Osteoblast (primary cell): ENCODE measurements at regions not wholly inside any gene's neighbourhood (a gene's known extent, or its start where the extent isn't known, plus 50 kb on each side); places are given as distances from the start of the nearest gene placed in this dataset.

Experiments
- DNase-seq: peaks from one replicate; pipeline ENCODE4 v3.0.0; 2011; ENCODE audit warnings: low spot score, mixed read lengths; ENCODE audit not compliant: insufficient read length; ENCODE audit errors: missing footprints
- H2AFZ ChIP-seq: 2 replicates; pipeline ENCODE4 v1.6.0; 2011; ENCODE audit warnings: mild to moderate bottlenecking, low read length
- H3K27ac ChIP-seq: 2 replicates; pipeline ENCODE4 v1.5.1; 2011; ENCODE audit warnings: mild to moderate bottlenecking, low read depth, low read length, moderate library complexity
- H3K27me3 ChIP-seq: 2 replicates; pipeline ENCODE4 v1.6.0; 2012; ENCODE audit warnings: mild to moderate bottlenecking, control low read depth, inconsistent platforms, low read length, moderate library complexity; ENCODE audit not compliant: insufficient read depth
- H3K36me3 ChIP-seq: 2 replicates; pipeline ENCODE4 v1.5.1; 2011; ENCODE audit warnings: mild to moderate bottlenecking, low read length, control low read depth, moderate library complexity; ENCODE audit not compliant: insufficient read depth
- H3K4me1 ChIP-seq: 2 replicates; pipeline ENCODE4 v1.5.1; 2011; ENCODE audit warnings: mild to moderate bottlenecking, low read length, control low read depth, moderate library complexity; ENCODE audit not compliant: insufficient read depth
- H3K4me2 ChIP-seq: 2 replicates; pipeline ENCODE4 v1.6.0; 2011; ENCODE audit warnings: mild to moderate bottlenecking, low read length; ENCODE audit not compliant: insufficient read depth
- H3K4me3 ChIP-seq: fragments of 200-600 bp; sonication (generic); 3 replicates; pipeline ENCODE4 v1.5.1; 2012; ENCODE audit warnings: mild to moderate bottlenecking, low read length, inconsistent platforms; ENCODE audit not compliant: insufficient read depth
- H3K79me2 ChIP-seq: 2 replicates; pipeline ENCODE4 v1.6.0; 2012; ENCODE audit warnings: mild to moderate bottlenecking, low read length, control low read depth, inconsistent platforms; ENCODE audit not compliant: insufficient read depth
- H3K9me3 ChIP-seq: 2 replicates; pipeline ENCODE4 v1.5.1; 2011; ENCODE audit warnings: low read depth, low read length, control low read depth
- H4K20me1 ChIP-seq: 2 replicates; pipeline ENCODE4 v1.6.0; 2012; ENCODE audit warnings: mild to moderate bottlenecking, low read length, control low read depth; ENCODE audit not compliant: insufficient read depth
- TF ChIP-seq, protein P1 (sequence below): IDR thresholded peaks from 2 replicates; pipeline ENCODE4 v1.5.1; 2011; ENCODE audit warnings: mild to moderate bottlenecking, low read depth, low read length, moderate library complexity; ENCODE audit errors: extremely low read depth

DNA sequence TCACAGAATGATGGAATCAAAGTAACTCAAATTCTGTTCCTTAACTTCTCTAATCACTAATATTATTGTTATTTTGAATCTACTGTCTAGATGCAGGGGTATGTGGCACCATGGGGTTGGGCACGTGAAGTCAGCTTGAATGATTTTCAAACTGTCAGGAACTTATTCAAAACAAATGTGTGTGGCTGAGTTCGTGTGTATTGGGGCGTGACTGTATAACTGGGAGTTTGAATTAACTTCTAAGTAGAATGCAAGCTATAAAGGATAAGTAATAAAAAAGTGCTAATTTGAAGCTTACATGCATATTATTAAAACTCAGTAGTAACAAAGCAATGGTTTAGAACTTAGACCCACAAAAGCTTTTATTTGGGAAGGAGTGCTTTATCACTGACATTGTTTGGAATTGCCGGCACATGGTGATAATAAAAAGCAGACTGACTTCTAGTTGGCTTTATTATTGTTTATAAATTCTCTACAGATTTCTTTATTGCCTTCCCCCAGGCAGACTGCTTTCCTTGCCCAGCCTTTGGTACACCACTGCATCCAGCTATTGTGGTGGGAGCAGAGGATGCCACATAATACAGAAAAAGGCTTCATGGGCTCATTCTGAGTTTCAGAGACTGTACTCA is 84.3 kb downstream of the TENT5C start:
- H3K27me3 ChIP-seq, result peaks cover 20% of the 10 kb centered on the region
- H3K9me3 ChIP-seq, result no peaks in the 10 kb centered on the region

DNA sequence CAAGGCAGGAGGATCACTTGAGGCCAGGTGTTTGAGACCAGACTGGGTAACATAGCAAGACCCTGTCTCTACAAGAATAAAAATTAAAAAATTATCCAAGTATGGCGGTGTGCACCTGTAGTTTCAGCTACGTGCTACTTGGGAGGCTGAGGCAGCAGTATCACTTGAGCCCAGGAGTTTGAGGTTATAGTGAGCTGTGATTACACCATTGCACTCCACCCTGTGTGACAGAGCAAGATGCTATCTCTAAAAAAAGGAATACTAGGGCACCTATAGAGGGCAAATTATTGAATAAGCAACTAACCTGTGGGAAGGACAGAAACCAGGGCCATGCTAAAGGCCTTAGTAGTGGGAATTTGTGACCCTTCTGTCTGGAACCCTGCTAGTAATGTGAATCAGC is 86.1 kb downstream of the TENT5C start:
- Histone ChIP-seq H4K20me1 (no peaks in the 10 kb centered on the region), H2AFZ (no peak overlapping the region), H3K9me3 (no peaks in the 10 kb centered on the region), H3K4me2 (no peak overlapping the region), H3K4me1 (peaks cover 20% of the 10 kb centered on the region), H3K27ac (no peak overlapping the region), H3K27me3 (peaks cover 20% of the 10 kb centered on the region), H3K36me3 (no peaks in the 10 kb centered on the region), H3K4me3 (no peak overlapping the region), H3K79me2 (no peaks in the 10 kb centered on the region)
- no peak for DNase-seq
- TF ChIP-seq, protein P1, sequence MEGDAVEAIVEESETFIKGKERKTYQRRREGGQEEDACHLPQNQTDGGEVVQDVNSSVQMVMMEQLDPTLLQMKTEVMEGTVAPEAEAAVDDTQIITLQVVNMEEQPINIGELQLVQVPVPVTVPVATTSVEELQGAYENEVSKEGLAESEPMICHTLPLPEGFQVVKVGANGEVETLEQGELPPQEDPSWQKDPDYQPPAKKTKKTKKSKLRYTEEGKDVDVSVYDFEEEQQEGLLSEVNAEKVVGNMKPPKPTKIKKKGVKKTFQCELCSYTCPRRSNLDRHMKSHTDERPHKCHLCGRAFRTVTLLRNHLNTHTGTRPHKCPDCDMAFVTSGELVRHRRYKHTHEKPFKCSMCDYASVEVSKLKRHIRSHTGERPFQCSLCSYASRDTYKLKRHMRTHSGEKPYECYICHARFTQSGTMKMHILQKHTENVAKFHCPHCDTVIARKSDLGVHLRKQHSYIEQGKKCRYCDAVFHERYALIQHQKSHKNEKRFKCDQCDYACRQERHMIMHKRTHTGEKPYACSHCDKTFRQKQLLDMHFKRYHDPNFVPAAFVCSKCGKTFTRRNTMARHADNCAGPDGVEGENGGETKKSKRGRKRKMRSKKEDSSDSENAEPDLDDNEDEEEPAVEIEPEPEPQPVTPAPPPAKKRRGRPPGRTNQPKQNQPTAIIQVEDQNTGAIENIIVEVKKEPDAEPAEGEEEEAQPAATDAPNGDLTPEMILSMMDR, result no peak

More for the DNA sequence above, 84.3 kb downstream of the TENT5C start:
- TF ChIP-seq, protein P1, result no peak
- Histone ChIP-seq H4K20me1 (no peaks in the 10 kb centered on the region), H3K4me3 (no peak overlapping the region), H3K4me2 (no peak overlapping the region), H3K36me3 (no peaks in the 10 kb centered on the region), H3K27ac (no peak overlapping the region), H3K79me2 (no peaks in the 10 kb centered on the region), H3K4me1 (peaks cover 11% of the 10 kb centered on the region), H2AFZ (no peak overlapping the region)
- DNase-seq, result no peak

DNA sequence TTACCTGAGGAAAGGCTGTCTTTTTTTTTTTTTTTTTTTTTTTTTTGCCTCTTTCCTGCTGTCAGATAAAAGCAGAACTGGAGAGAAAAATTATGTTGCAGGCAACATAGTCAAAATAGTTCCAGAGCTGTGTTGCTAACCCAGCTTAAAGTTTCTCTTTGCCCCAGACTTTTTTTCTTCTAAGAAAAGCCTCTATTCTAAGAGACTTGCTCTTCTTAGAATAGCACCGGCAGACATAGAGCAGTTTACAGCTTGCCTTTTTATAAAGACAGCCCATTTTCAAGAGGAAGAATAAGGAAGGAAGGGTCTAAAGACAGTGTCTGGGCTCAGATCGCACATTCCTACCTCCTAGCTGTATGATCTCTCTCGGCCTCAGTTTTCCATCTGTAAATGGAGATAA is 88.7 kb downstream of the TENT5C start:
- no peaks in the 10 kb centered on the region for H3K9me3 ChIP-seq
- H3K27ac ChIP-seq, result no peak overlapping the region
- peaks cover 36% of the 10 kb centered on the region for H3K4me1 ChIP-seq
- H3K4me2 ChIP-seq, result no peak overlapping the region
- H3K27me3 ChIP-seq, result peaks cover 20% of the 10 kb centered on the region
- no peak overlapping the region for H3K4me3 ChIP-seq
- no peak overlapping the region for H2AFZ ChIP-seq
- TF ChIP-seq, protein P1, result no peak
- H3K79me2 ChIP-seq, result no peaks in the 10 kb centered on the region
- no peak for DNase-seq
- H3K36me3 ChIP-seq, result no peaks in the 10 kb centered on the region
- no peaks in the 10 kb centered on the region for H4K20me1 ChIP-seq

DNA sequence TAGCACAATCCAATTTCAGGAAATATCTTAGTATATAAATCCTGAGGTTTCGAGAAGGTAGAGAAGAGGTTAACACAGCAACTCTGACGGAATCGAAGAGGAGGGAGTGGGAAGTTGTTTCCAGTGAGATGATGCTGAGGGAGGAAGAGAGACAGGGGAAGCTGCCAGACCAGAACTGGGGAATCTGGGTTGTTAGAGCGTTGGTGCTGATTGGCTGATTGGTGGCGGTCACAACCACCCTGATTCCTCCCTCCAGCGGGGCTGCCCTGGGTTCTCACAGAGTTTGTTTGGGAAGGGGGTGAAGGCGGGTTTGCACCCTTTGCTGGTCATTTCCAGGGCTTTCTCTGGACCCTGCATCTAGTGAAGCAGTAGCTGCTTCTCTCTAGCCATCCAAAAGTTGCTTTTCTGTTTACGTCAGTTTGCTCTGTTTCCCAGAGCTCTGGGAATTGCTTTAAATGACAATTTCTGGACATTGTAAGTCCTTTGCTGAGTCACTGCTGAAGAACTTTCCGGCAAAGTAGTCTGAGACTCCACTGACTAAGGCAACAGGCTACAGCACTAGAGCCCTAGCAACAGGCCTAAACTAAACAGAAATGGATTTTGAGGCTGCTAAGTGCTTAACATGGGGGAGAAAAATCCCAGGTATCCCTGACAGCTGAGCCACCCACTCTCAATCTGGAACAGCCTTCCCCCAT is 90.1 kb downstream of the TENT5C start:
- H3K4me3 ChIP-seq, result peak overlapping the region; percentile 51

More for the DNA sequence above, 90.1 kb downstream of the TENT5C start:
- no peaks in the 10 kb centered on the region for H3K79me2 ChIP-seq
- TF ChIP-seq, protein P1, result no peak
- H3K4me1 ChIP-seq, result peaks cover 36% of the 10 kb centered on the region
- H3K9me3 ChIP-seq, result no peaks in the 10 kb centered on the region
- H3K4me2 ChIP-seq, result peak overlapping the region; percentile 77
- no peaks in the 10 kb centered on the region for H3K36me3 ChIP-seq
- DNase-seq, result no peak
- H2AFZ ChIP-seq, result peak overlapping the region; percentile 81
- H4K20me1 ChIP-seq, result no peaks in the 10 kb centered on the region
- peaks cover 13% of the 10 kb centered on the region for H3K27me3 ChIP-seq
- H3K27ac ChIP-seq, result peak overlapping the region; percentile 94
